OCI-LY7 (cell line): ENCODE measurements at regions not wholly inside any gene's neighbourhood (a gene's known extent, or its start where the extent isn't known, plus 50 kb on each side); places are given as distances from the start of the nearest gene placed in this dataset.
"Not testable (repeated sequence)": the region's sequence is repeated elsewhere in the genome, so short reads cannot be mapped to it uniquely, and the experiment has no call there.

Experiments
- BruUV-seq: library from RNA; stranded (reverse); fragments of 400-500 nt; replicated peaks from 2 replicates; lab custom pipeline; 2021; lab: Mats Ljungman, UMichigan
- CTCF ChIA-PET: fragments of 300-600 bp; sonication (Branson Sonifier 250); formaldehyde crosslinking; loops from one replicate; lab custom pipeline; 2022; ENCODE audit warnings: antibody characterized with exemption; ENCODE audit not compliant: unreplicated experiment; lab: Charles Lee
- POLR2A ChIA-PET: fragments of 300-600 bp; sonication (Branson Sonifier 250); formaldehyde crosslinking; loops from one replicate; lab custom pipeline; 2022; ENCODE audit warnings: antibody characterized with exemption; lab: Charles Lee
- DNase-seq: peaks from one replicate; pipeline ENCODE4 v3.0.0-alpha.2; 2015; ENCODE audit warnings: low spot score
- H2AFZ ChIP-seq: fragments of 200-600 bp; sonication (generic), shearing (Covaris generic); 2 replicates; pipeline ENCODE4 v1.6.1; 2014; ENCODE audit warnings: mild to moderate bottlenecking, antibody characterized with exemption, low read length, moderate library complexity
- H3K27ac ChIP-seq: fragments of 200-600 bp; sonication (generic); 2 replicates; pipeline ENCODE4 v1.5.1; 2014; ENCODE audit warnings: mixed run types, low read depth, mild to moderate bottlenecking, moderate library complexity, low read length, inconsistent platforms; ENCODE audit not compliant: poor library complexity, severe bottlenecking
- H3K36me3 ChIP-seq: fragments of 200-600 bp; sonication (generic); 2 replicates; pipeline ENCODE4 v1.6.1; 2014; ENCODE audit warnings: mild to moderate bottlenecking, antibody characterized with exemption, low read length, moderate library complexity, mixed read lengths; ENCODE audit not compliant: insufficient read depth
- H3K4me1 ChIP-seq: fragments of 200-600 bp; sonication (generic); 2 replicates; pipeline ENCODE4 v1.5.1; 2014; ENCODE audit warnings: mild to moderate bottlenecking, low read length; ENCODE audit not compliant: insufficient read depth, poor library complexity, severe bottlenecking
- H3K4me2 ChIP-seq: fragments of 200-600 bp; sonication (generic); 2 replicates; pipeline ENCODE4 v1.6.1; 2014; ENCODE audit warnings: mild to moderate bottlenecking, low read length
- H3K4me3 ChIP-seq: fragments of 200-600 bp; sonication (generic); 2 replicates; pipeline ENCODE4 v1.5.1; 2014; ENCODE audit warnings: mild to moderate bottlenecking, low read depth, low read length; ENCODE audit not compliant: poor library complexity, severe bottlenecking
- H3K79me2 ChIP-seq: fragments of 200-600 bp; sonication (generic); 2 replicates; pipeline ENCODE4 v1.6.1; 2016; ENCODE audit warnings: low read depth, mild to moderate bottlenecking, low read length, moderate library complexity, mixed read lengths; ENCODE audit not compliant: insufficient read depth
- H3K9me2 ChIP-seq: fragments of 200-600 bp; sonication (generic); 2 replicates; pipeline ENCODE4 v1.6.1; 2016; ENCODE audit warnings: mild to moderate bottlenecking, low read length, mixed read lengths; ENCODE audit not compliant: insufficient read depth
- H3K9me3 ChIP-seq: fragments of 200-600 bp; sonication (generic); 2 replicates; pipeline ENCODE4 v1.6.1; 2014; ENCODE audit warnings: mild to moderate bottlenecking, mixed run types, low read length, mixed read lengths
- H4K20me1 ChIP-seq: fragments of 200-600 bp; sonication (generic); 2 replicates; pipeline ENCODE4 v1.6.1; 2014; ENCODE audit warnings: mild to moderate bottlenecking, antibody characterized with exemption, low read length, moderate library complexity, mixed read lengths; ENCODE audit not compliant: insufficient read depth
- CTCF ChIP-seq: fragments of 200-600 bp; sonication (generic); conservative IDR thresholded peaks from 2 replicates; pipeline ENCODE4 v1.5.1; 2014; ENCODE audit warnings: mild to moderate bottlenecking, antibody characterized with exemption, low read length, moderate library complexity, mixed read lengths
- EZH2phosphoT487 ChIP-seq: fragments of 200-600 bp; sonication (generic); IDR thresholded peaks from 2 replicates; pipeline ENCODE4 v1.6.1; 2018; ENCODE audit warnings: low read depth, borderline replicate concordance, mild to moderate bottlenecking, mixed run types, antibody characterized with exemption, low read length, moderate library complexity, mixed read lengths
- intact Hi-C: fragments of 100-400 bp; cut with micrococcal nuclease; formaldehyde crosslinking; loops from one replicate; pipeline ENCODE4 v1.10.0; 2022; ENCODE audit not compliant: unreplicated experiment

- no peaks in the 10 kb centered on the region for H3K4me1 ChIP-seq
- H3K79me2 ChIP-seq, result no peaks in the 10 kb centered on the region
- ChIA-PET CTCF (no interaction called here), POLR2A (no interaction called here)
- no TSS peak for BruUV-seq
- TF ChIP-seq EZH2phosphoT487 (no peak), CTCF (no peak)
- H2AFZ ChIP-seq, result no peak overlapping the region
- H3K9me2 ChIP-seq, result no peaks in the 10 kb centered on the region
- no peaks in the 10 kb centered on the region for H4K20me1 ChIP-seq
- no peak overlapping the region for H3K4me3 ChIP-seq
- H3K4me2 ChIP-seq, result no peak overlapping the region
- H3K36me3 ChIP-seq, result no peaks in the 10 kb centered on the region
- H3K9me3 ChIP-seq, result no peaks in the 10 kb centered on the region
- H3K27ac ChIP-seq, result no peak overlapping the region
- no peak for DNase-seq
- intact Hi-C loops, result no loop called here
These were observed 436.0 kb upstream of the NR5A2 start for GRCh38 chr1:199591468-199591867.

- Histone ChIP-seq H3K36me3 (no peaks in the 10 kb centered on the region), H3K4me2 (no peak overlapping the region), H3K27ac (no peak overlapping the region), H3K9me3 (no peaks in the 10 kb centered on the region), H2AFZ (no peak overlapping the region), H3K79me2 (no peaks in the 10 kb centered on the region), H3K9me2 (no peaks in the 10 kb centered on the region), H3K4me1 (no peaks in the 10 kb centered on the region), H4K20me1 (no peaks in the 10 kb centered on the region), H3K4me3 (no peak overlapping the region)
- TF ChIP-seq CTCF (no peak), EZH2phosphoT487 (no peak)
- intact Hi-C loops, result no loop called here
- no TSS peak for BruUV-seq
- POLR2A ChIA-PET, result interaction anchor here (0.7 kb wide), 1 partner anchor 28 kb away, joined by 3 read pairs; no protein-coding TSS in a partner anchor
- DNase-seq, result no peak
- CTCF ChIA-PET, result no interaction called here
These were observed 434.0 kb upstream of the NR5A2 start for GRCh38 chr1:199593475-199593874.

- H3K9me3 ChIP-seq, H3K27ac ChIP-seq, H3K36me3 ChIP-seq, H2AFZ ChIP-seq, intact Hi-C loops, BruUV-seq, CTCF ChIA-PET, H3K4me2 ChIP-seq, H3K79me2 ChIP-seq, H4K20me1 ChIP-seq, H3K4me1 ChIP-seq, H3K4me3 ChIP-seq, DNase-seq, H3K9me2 ChIP-seq: not testable (repeated sequence)
- POLR2A ChIA-PET, result interaction anchor here (1.1 kb wide), 1 partner anchor 14 kb away, joined by 4 read pairs; no protein-coding TSS in a partner anchor
These were observed 431.1 kb upstream of the NR5A2 start for GRCh38 chr1:199596448-199596847.
